K562 (cell line): ENCODE measurements at regions not wholly inside any gene's neighbourhood (a gene's known extent, or its start where the extent isn't known, plus 50 kb on each side); places are given as distances from the start of the nearest gene placed in this dataset.

Experiments used
- FOXA1 ChIP-seq: fragments of 450-650 bp; IDR thresholded peaks from 2 replicates; pipeline ENCODE4 v1.6.1; 2016; ENCODE audit warnings: mild to moderate bottlenecking, borderline replicate concordance
- HCFC1 ChIP-seq: IDR thresholded peaks from 2 replicates; pipeline ENCODE4 v1.6.1; 2012; ENCODE audit warnings: low read depth, low read length, improper control_type of control experiment
- IFI16 ChIP-seq: fragments of 250-450 bp; sonication (Bioruptor Pico); IDR thresholded peaks from 2 replicates; pipeline ENCODE4 v2.1.2; 2022; ENCODE audit warnings: mild to moderate bottlenecking, inconsistent platforms
- LEF1 ChIP-seq: fragments of 450-650 bp; IDR thresholded peaks from 2 replicates; pipeline ENCODE4 v1.6.1; 2016; ENCODE audit warnings: mild to moderate bottlenecking
- TF ChIP-seq, protein P1 (sequence below): fragments of 450-650 bp; formaldehyde crosslinking; IDR thresholded peaks from 2 replicates; pipeline ENCODE4 v1.4.0; 2022; ENCODE audit warnings: missing genetic modification characterization
- TF ChIP-seq, protein P2 (sequence below): fragments of 200-600 bp; sonication (generic); IDR thresholded peaks from one replicate; pipeline ENCODE4 v1.6.1; 2012; ENCODE audit warnings: mild to moderate bottlenecking, low read depth, low read length, inconsistent platforms

DNA sequence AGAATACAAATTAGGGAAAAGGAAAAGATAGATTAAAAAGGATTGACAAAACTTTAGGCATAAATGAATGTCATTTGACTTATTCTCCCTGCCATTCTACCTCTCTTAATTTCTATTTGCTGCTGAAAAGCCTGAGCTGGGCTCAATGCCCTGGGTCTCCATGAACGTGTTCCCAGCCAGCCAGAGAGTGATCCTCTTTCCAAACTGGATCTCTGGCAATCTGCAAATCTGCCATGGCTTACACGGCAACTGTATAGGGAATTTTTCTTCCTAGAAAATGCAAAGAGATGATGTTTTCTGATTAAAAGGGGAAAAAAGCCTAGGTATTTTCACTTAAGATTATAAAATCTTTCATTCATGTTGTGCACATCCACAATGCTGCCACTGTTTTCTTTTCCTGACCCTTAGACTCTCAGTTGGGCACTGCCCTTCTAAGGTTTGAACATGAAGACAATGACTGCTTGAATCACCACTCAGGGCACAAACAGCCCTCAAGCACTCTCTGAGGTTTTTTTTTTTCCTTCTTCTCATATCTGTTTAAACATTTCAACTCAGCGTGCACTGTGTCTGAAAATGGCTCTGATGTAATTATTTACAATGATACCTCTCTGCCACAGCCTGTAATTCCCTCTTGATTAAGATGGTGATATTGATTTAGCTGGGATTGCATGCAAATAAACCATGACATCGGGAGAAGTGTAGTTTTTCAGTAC lies 60.3 kb downstream of the DACT1 start:
- TF ChIP-seq HCFC1, result no peak
- no peak for TF ChIP-seq IFI16 (CRISPR knock-in tag)
- no peak for TF ChIP-seq FOXA1
- no peak for TF ChIP-seq LEF1
- TF ChIP-seq, protein P1, sequence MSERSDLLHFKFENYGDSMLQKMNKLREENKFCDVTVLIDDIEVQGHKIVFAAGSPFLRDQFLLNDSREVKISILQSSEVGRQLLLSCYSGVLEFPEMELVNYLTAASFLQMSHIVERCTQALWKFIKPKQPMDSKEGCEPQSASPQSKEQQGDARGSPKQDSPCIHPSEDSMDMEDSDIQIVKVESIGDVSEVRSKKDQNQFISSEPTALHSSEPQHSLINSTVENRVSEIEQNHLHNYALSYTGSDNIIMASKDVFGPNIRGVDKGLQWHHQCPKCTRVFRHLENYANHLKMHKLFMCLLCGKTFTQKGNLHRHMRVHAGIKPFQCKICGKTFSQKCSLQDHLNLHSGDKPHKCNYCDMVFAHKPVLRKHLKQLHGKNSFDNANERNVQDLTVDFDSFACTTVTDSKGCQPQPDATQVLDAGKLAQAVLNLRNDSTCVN, result no peak
- TF ChIP-seq, protein P2, sequence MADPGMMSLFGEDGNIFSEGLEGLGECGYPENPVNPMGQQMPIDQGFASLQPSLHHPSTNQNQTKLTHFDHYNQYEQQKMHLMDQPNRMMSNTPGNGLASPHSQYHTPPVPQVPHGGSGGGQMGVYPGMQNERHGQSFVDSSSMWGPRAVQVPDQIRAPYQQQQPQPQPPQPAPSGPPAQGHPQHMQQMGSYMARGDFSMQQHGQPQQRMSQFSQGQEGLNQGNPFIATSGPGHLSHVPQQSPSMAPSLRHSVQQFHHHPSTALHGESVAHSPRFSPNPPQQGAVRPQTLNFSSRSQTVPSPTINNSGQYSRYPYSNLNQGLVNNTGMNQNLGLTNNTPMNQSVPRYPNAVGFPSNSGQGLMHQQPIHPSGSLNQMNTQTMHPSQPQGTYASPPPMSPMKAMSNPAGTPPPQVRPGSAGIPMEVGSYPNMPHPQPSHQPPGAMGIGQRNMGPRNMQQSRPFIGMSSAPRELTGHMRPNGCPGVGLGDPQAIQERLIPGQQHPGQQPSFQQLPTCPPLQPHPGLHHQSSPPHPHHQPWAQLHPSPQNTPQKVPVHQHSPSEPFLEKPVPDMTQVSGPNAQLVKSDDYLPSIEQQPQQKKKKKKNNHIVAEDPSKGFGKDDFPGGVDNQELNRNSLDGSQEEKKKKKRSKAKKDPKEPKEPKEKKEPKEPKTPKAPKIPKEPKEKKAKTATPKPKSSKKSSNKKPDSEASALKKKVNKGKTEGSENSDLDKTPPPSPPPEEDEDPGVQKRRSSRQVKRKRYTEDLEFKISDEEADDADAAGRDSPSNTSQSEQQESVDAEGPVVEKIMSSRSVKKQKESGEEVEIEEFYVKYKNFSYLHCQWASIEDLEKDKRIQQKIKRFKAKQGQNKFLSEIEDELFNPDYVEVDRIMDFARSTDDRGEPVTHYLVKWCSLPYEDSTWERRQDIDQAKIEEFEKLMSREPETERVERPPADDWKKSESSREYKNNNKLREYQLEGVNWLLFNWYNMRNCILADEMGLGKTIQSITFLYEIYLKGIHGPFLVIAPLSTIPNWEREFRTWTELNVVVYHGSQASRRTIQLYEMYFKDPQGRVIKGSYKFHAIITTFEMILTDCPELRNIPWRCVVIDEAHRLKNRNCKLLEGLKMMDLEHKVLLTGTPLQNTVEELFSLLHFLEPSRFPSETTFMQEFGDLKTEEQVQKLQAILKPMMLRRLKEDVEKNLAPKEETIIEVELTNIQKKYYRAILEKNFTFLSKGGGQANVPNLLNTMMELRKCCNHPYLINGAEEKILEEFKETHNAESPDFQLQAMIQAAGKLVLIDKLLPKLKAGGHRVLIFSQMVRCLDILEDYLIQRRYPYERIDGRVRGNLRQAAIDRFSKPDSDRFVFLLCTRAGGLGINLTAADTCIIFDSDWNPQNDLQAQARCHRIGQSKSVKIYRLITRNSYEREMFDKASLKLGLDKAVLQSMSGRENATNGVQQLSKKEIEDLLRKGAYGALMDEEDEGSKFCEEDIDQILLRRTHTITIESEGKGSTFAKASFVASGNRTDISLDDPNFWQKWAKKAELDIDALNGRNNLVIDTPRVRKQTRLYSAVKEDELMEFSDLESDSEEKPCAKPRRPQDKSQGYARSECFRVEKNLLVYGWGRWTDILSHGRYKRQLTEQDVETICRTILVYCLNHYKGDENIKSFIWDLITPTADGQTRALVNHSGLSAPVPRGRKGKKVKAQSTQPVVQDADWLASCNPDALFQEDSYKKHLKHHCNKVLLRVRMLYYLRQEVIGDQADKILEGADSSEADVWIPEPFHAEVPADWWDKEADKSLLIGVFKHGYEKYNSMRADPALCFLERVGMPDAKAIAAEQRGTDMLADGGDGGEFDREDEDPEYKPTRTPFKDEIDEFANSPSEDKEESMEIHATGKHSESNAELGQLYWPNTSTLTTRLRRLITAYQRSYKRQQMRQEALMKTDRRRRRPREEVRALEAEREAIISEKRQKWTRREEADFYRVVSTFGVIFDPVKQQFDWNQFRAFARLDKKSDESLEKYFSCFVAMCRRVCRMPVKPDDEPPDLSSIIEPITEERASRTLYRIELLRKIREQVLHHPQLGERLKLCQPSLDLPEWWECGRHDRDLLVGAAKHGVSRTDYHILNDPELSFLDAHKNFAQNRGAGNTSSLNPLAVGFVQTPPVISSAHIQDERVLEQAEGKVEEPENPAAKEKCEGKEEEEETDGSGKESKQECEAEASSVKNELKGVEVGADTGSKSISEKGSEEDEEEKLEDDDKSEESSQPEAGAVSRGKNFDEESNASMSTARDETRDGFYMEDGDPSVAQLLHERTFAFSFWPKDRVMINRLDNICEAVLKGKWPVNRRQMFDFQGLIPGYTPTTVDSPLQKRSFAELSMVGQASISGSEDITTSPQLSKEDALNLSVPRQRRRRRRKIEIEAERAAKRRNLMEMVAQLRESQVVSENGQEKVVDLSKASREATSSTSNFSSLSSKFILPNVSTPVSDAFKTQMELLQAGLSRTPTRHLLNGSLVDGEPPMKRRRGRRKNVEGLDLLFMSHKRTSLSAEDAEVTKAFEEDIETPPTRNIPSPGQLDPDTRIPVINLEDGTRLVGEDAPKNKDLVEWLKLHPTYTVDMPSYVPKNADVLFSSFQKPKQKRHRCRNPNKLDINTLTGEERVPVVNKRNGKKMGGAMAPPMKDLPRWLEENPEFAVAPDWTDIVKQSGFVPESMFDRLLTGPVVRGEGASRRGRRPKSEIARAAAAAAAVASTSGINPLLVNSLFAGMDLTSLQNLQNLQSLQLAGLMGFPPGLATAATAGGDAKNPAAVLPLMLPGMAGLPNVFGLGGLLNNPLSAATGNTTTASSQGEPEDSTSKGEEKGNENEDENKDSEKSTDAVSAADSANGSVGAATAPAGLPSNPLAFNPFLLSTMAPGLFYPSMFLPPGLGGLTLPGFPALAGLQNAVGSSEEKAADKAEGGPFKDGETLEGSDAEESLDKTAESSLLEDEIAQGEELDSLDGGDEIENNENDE, result no peak
